ENCODE measurements at regions not wholly inside any gene's neighbourhood (a gene's known extent, or its start where the extent isn't known, plus 50 kb on each side); places are given as distances from the start of the nearest gene placed in this dataset.

DNA sequence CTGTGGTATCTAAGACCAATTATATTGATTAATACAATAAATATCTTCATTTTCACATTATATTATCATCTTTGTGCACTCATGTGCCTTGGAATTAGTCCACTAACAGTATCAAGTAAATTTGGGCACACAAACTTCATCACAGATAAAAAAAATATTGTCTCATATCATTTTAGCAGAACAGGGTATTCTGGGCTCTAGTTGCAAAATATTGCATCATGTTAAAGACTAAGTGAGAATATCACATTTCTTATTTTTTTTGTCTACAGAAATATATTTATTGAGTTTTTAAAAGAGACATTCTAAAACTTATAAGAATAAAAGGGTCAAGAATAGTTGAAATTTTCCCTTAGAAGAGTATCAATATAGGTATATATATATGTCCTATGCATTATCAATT is 754.1 kb upstream of the MAN1A1 start:
- DNase-seq, result no peak

DNA sequence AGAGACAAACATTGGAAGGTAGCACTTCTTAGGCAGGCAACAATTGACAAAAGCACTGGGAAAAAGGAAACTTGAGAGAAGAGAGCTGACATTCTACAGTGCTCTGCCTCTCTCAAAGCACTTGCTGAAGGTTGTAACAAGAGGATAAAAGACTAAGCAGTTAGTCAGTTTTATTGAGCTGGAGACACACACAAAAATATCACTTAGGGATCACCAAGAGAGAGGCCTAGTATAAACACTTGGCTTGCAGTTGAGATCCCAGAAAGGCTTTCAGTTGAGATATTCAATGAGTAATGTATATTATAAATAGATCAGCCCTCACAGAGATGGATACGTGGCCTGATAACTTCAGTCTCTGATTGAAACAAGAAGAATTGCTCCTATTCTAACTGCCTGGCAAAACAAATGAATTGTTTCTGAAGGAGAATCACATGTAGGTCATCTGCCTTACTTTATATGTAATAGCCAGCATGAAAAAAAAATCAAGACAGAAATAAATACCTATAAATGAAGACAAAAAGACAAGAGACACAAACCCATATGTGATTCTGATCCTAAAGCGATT is 747.2 kb upstream of the MAN1A1 start:
- no peak for DNase-seq

DNA sequence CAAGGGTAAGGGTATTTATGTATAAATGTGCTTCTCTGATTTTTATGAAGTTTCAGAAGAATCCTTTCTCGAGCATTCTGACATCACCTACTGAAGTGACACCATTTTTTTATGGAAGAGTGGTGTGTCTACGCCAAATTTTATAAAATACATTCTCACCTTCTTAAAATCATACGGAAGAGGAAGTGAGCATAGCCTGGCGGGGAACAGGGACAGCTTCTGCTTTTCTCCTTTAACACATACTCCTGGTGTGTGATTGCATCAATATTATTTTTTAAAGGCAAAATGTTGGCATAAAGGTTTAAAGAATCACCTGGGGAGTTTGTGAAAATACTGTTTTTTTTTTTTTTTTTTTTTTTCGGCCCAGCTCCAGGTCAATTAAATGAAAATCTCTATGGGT is 733.6 kb upstream of the MAN1A1 start:
- DNase-seq, result no peak

DNA sequence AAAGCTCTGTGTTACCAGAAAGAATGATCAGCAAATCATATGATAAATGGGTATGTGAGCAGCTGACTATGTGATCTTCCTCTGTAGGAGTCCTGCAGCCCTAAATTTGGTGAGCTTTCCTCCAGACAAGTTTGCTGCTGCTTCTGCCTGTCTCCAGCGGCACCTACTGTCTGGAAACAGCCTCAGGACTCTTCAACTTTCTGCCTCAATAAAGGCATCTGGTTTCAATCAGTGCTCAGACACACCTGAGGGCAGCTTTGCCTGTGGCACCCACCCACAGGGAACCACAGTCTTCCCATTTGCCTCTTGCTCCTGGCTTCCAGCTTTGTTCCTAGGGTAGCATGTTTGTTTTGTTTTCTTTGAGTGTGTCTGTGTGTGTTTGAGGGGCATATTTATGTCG is 727.9 kb upstream of the MAN1A1 start:
- DNase-seq, result no peak

DNA sequence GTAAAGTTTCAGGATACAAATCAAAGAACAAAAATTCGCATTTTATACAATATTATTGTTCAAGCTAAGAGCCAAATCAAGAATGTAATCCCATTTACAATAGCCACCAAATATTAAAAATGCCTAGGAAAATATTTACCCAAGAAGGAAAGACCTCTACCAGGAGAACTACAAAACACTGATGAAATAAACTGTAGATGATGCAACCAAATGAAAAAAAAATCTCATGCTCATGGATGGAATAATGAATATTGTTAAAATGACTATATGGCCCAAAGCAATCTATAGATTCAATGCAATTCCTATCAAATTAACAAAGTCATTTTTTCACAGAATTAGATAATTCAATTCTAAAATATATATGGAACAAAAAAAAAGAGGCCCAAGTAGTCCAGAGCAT is 708.8 kb upstream of the MAN1A1 start:
- DNase-seq, result no peak

DNA sequence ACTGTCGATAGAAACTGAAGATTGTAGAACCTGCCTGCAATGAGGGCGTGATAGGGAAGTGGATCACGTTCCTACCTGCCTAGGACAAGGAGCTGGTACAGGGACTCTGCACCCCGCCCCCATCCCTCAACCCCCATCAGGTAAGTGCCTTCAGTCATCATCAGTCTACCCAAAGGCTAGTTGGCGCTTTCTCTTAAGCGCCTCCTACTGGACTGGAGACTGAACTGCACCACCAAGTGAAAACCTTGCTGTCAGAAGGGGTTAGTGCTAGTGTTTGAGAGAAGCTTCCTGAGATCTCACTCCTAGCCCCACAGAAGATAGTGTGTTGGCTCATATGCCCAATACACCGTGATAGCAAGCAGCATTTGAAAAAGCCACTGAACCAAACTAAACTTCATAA is 706.5 kb upstream of the MAN1A1 start:
- no peak for DNase-seq

DNA sequence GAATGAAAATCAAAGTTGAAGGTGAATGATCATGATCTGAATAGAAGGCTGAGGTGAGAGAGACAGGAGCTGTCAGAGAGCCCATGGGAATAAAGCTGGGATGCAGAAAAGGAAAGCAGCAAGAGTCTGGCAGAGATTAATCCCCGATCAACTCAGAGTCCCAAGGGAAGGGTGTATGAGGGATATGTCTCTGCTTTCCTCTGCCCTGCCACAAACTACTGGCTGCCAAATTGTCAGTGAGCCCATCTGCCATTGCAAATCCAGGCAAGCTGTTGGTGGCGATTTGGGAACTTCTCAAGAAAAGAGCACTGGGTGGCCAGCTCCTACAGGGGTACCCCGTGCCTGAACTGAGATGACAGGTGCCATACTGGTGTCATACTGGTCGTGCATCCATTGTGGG is 705.5 kb upstream of the MAN1A1 start:
- no peak for DNase-seq

DNA sequence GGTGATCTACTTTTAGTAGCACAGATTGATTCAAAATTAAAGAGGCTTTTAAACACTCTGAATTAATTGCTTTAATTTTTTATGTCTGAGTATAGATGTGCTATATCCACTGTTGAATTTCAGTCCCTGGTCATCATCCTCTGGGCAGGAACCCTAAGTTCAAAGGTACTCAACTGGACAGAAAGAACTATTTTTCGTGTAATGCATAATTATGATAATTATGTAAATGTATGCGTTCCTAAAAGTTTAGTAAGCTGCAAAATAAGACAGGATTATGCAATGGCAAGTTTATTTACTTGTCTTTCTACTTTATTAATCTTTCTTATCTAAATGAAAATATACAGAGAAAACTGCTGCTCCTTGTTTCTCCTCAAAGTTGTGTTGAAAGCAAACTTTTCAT is 690.1 kb upstream of the MAN1A1 start:
- no peak for DNase-seq

DNA sequence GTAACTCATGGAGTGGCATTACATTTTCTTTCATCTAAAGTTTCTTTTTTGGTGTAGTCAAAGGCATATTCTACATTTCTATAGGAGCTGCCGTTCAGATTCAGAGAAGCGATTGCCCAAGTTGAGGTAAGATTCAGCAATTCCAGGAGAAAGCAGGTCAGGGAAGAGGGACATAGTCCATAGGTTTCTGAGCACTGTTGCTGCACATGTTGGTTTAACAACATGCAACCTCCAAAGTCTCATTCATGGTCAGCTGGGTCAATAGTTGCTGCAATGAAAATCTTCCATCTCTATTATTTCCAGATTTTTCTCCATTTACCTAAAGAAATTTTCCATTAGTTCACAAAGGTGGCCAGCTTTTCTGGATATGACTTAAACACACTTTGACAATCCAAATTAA is 682.3 kb upstream of the MAN1A1 start:
- DNase-seq, result no peak

DNA sequence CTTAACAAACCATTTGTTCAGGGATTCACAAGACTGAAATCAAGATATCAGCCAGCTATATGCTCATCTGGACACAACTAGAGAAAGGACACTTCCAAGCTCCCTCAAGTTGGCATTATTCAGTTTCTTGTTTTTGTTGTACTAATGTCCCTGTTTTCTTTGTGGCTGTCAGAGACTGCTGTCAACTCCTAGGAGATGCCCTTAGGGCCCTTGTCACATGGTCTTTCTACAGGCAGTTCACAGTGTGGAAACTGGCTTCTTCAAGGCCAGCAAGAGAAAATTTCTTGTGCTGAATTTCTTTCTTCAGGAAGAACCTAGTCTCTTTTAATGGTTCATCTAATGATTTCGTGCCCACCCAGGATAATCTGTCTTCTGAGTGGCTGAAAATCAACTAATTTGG is 677.2 kb upstream of the MAN1A1 start:
- no peak for DNase-seq

DNA sequence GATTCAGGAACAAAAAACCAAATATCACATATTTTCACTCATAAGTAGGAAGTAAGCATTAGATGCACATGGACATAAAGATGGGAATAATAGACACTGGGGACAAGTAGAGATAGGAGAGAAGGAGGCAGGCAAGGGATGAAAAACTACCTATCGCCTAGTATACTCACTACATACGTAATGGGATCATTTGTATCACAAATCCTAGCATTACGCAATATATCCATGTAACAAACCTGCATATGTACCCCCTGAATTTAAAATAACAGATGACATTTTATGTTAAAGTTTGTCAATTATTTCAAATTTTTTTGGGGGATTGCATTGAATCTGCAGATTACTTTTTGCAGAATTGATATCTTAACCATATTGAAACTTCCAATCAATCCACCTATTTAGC is 660.5 kb upstream of the MAN1A1 start:
- DNase-seq, result no peak

DNA sequence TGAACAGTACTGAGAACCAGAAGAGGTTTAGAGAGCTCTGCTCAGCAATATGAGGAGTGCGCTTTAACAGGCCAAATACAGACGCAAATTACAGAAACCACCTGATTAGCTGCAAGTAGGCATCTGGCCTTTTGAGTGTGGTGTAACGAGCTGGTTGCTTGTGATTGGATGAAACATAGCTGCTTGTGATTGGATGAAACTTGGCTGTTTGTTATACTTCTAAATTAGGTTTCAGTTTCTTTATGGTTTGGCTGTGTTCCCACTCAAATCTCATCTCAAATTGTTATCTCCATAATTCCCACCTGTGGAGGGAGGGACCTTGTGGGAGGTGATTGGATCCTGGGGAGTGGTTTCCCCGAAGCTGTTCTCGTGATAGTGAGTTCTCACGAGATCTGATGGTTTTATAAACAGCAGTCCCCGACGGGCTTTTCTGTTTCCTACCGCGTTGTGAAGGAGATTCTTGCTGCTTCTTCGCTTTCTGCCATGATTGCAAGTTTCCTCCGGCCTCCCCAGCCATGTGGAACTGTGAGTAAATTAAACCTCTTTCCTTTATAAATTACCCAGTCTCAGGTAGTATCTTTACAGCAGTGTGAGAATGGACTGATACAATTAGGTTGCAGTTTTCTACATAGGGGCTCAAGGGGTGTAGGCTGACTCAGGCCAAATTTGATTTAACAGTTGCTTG is 655.9 kb upstream of the MAN1A1 start:
- DNase-seq, result no peak

DNA sequence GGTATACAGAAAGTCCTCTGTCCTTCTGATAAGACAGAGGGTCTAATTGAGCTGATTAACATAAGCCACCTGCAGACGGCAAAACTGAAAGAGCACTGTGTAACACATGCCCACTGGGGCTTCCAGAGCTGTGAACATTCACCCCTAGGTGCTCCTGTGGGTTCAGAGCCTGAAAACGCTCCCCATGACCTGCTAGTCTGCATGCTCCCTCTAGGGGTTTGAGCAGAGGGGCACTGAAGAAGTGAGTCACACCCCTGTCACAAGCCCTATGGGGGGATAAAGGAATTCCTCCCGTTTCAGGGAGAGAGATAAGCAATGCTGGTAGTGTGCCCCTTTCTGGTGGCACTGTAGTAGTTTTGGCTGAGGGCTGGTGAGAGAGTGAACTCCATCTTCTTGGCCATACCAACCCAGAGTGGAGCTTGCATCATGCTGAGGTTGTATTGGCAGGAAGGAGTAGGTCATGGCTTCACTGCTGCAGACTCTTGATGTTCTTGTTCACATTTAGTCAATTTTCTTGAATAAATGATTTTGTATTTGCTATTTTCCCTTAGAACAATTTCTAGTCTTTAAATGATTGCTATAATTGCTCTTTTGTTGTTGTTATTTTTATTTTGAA is 637.5 kb upstream of the MAN1A1 start:
- DNase-seq, result no peak

DNA sequence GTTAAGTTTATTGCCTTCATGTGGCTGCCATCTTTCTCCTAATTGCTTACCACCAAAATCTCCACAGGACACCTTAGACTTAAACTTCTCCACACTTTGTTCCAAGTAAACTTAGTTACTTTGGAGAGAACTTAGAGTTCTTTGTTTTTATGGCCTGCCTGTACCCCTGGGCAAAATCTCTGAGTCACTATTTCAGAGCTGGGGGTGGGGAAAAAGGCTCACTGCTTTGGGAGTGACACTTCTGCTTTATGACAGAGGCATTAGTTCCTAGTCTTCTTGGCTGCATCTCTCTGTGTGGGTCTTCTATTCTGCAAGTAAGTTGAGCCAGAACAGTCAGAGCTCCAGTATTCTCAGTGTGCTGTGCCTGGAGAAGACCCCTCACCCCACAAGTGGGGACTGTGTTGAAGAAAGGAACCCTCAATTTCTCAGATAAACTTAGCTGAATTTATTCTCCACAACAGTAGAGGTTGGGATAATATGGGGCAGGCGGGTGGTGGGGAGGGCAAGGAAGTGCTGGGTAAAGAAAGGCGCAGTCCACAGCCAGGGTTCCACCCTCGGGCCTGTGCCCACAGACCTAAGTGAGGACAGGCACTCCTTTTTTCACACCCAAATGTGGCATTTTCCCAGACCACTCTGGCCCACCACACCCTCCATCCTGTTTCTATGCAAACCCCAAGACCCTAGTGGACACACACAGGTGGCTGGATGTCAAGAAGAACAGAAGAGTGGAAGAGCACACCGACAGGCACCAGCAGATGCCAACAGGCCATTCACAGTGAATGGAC is 636.6 kb upstream of the MAN1A1 start:
- DNase-seq, result no peak

DNA sequence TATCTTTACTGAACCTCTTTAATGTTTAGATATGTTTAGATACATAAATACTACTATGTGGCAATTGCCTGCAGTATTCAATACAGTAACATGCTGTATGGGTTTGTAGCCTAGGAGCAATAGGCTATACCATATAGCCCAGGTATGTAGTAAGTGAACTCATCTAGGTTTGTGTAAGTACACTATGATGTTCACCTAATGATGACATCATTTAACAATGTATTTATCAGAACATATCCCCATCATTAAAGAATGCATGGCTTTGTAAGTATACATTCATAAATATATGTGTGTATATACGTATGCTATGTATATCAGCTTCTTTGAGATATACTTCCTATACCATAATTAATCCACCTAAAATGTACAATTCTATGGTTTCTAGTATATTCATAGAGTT is 631.2 kb upstream of the MAN1A1 start:
- no peak for DNase-seq

DNA sequence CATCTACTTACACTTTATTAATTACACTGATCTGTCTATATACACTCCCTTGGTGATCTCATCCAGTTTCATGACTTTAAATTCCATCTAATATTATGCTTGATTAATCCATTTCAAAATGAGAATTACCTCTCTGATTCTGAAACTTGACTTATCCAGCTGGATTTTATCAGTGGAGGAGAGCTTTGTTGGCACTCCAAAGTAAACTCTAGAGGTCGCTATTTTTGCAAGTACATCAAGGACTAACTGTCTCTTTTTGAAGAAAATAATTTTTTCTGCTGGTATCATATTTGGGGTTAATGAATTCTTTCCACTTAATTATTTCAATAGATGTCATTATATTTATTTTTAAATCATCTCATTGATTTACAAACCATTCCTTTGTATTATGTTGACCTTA is 630.3 kb upstream of the MAN1A1 start:
- DNase-seq, result no peak

DNA sequence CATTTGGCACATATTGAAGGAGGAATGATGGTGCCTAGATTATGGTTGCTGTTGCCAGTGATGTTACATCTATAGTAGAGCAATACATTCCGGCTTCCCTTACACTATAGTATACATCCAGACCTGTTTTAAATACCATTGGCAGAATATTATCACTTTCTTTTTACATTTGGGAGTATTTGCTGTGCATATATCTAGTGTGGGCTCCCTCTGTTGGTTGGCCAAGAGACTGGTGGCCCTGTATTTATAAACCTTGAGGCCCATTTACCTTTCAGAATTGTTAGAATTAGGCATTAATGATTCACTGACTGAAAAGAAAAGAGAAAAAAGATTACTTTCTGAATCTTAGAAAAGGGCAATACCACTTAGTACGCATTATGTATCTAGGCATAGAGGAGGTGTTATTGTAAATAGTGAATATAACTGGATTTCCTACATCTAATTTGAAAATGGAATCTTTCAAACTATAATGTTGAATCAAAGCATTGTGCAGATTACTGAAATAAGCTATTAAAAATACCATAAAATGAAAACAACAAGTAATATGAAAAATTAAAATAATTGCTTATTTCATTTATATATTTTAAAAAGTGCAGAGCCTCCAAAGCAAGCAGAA is 628.8 kb upstream of the MAN1A1 start:
- DNase-seq, result no peak

DNA sequence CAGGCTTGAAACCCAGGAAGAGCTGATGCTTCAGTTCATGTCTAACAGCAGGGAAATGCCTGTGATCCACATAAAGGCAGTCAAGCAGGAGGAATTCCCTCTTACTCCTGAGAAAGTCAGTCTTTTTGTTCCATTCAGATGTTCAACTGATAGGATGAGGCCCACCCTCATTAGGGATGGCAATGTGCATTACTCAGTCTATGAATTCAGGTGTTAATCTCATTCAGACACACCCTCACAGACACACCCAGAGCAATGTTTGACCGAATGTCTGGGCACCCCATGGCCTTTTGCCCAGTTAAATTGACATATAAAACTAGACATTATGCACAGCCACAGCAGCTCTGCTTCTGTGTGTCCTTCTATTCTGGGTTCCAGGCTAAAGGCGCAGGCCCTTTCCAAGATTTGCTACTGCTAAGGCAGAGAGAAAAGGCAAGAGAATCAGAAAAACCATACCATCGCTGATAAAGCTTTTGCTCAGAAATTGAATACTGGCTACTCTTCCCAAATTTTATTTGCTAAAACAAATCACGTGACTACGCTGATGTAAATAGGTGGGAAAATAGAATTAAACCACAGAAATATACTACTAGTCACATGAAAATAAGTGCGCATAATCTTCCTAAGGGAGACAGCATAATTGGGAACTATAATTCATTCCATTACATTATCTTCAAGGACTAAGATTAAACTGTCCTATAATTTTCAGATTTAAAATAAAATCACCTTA is 625.0 kb upstream of the MAN1A1 start:
- no peak for DNase-seq

DNA sequence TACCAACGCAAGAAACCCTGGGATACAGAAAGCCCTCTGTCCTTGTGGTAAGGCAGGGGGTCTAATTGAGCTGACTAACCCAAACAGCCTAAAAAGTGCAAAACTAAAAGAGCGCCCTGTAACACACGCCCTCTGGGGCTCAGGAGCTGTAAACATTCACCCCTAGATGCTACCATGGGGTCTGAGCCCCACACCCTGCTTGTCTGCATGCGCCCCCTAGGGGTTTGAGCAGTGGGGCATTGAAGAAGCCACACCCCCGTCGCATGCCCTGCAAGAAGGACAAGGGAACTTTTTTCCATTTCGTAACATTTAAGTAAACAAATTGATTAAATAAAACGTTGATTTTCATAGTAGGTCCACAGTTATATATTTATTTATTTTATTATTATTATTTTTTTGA is 616.9 kb upstream of the MAN1A1 start:
- no peak for DNase-seq

DNA sequence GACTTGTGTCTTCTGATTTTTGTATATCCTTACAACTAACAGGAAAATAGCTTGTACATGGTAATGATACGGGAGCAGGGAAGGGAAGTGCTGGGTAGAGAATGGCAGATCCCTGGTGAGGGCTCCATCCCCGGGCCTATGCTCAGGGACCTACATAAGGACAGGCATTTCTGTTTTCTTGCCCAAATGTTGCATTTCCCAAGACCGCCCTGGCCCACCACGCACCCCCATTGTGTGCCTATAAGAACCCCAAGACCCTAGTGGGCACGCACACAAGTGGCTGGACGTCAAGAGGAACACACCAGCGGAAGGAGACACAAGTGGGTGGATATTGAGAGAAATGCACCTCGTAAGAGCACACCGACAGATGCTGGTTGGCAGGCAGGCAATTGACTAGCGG is 616.3 kb upstream of the MAN1A1 start:
- DNase-seq, result no peak

DNA sequence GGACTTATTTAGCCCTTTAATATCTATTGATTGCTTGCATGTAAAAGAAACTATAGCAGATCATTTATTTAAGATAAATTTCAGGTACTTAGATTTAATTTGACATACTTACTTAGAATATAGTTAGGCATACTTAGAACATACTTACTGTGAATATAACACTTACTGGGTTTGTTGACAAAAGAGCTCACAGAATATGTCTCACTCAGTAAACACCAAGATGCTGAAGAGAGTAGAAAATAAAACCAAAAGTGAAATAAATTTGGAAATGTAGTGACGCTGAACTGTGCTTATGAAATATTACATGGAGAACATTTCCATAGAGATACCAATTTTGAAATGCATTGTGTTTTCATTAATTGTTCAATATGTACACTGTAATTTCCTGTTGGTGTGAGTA is 615.4 kb upstream of the MAN1A1 start:
- DNase-seq, result no peak

DNA sequence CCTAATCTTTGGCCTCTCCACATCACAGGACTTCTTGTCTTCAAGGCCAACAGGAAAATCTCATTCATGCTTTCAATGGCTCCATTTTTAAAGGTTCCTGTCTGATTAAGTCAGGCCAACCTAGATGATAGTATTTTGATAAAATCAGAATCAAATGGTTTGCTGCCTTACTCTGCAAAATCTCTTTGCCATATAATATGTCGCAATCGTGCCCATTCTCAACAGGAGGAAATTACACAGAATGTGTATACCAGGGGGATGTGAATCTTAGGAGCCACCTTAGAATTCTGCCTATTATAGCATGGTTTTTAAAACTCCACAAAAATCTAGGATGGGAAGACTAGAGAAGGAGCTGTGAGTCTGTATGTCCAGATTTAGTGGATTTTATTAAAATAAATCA is 612.9 kb upstream of the MAN1A1 start:
- DNase-seq, result no peak
